ENCODE measurements at regions not wholly inside any gene's neighbourhood (a gene's known extent, or its start where the extent isn't known, plus 50 kb on each side); places are given as distances from the start of the nearest gene placed in this dataset.

DNA sequence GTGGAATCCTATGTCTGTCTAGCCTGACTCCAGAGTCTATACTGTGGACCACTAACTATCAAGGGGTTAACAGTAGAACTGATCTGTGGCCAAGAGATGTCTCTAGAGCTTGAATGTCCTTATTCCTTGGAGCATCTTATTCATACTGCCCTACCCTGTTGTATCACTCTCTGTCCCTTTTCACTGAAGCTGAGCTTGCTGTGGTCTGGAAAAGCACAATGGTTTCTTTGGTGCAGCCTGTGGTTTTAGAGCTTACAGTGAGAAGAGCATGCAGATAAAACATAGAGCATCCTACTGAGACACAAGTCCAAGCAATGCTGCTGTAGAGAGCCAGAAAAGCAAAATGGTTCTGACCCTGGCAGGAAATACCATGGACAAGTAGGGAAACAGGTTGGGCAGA is 367.0 kb upstream of the ATP2B1 start:
- no peak overlapping the region for H3K4me3 ChIP-seq (replicated peaks; ENCODE audit: low read depth, low read length)
- DNase-seq (ENCODE audit: extremely low read depth, insufficient read length): no peak
- TF ChIP-seq, protein P1, sequence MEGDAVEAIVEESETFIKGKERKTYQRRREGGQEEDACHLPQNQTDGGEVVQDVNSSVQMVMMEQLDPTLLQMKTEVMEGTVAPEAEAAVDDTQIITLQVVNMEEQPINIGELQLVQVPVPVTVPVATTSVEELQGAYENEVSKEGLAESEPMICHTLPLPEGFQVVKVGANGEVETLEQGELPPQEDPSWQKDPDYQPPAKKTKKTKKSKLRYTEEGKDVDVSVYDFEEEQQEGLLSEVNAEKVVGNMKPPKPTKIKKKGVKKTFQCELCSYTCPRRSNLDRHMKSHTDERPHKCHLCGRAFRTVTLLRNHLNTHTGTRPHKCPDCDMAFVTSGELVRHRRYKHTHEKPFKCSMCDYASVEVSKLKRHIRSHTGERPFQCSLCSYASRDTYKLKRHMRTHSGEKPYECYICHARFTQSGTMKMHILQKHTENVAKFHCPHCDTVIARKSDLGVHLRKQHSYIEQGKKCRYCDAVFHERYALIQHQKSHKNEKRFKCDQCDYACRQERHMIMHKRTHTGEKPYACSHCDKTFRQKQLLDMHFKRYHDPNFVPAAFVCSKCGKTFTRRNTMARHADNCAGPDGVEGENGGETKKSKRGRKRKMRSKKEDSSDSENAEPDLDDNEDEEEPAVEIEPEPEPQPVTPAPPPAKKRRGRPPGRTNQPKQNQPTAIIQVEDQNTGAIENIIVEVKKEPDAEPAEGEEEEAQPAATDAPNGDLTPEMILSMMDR (IDR thresholded peaks at IDR 0.05; ENCODE audit: insufficient read depth, low read length, poor library complexity, severe bottlenecking): no peak
- H3K27me3 ChIP-seq (replicated peaks; ENCODE audit: control insufficient read depth, insufficient read depth, low read length): no peaks in the 10 kb centered on the region
- no peaks in the 10 kb centered on the region for H3K36me3 ChIP-seq (ENCODE audit: control insufficient read depth, insufficient read depth, low read length)

DNA sequence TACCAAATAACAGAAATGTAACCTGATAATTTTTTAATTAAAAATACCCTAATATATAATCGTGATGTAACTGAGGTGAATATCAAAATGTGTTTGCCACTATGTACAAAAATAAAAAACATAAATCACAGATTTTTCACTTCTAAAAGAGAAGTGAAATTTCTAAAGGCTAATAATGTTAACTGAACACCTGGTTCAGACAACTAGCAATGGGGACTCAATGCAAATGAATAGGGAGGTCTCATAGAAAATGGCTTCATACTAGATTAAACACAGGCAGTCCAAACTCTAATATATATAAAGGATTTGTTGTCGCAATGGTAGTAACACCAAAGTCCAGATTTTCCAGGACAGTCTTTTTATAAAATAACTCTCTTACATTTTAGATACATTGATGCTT is 365.4 kb upstream of the ATP2B1 start:
- H3K36me3 ChIP-seq (ENCODE audit: control insufficient read depth, insufficient read depth, low read length): no peaks in the 10 kb centered on the region
- DNase-seq (ENCODE audit: extremely low read depth, insufficient read length): no peak

DNA sequence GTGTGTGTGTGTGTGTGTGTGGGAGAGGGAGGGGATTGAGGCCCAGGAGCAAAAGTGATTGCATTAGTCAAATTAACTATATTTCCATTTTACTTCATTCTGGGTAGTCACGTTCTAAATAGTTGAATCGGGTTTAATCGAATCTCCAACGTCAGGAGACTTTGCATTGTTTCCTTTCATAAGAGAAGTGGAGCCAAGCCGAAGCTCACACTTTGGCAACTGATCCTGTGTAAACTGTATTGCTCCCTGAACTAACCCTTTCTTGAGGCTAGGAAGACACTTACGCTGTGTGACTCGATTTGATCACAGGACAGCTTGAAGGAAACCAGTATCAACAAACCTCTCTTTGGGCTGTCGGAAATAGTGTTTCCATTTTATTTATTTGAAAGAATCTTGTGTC is 363.4 kb upstream of the ATP2B1 start:
- no peak for DNase-seq (ENCODE audit: extremely low read depth, insufficient read length)
- no peaks in the 10 kb centered on the region for H3K36me3 ChIP-seq (ENCODE audit: control insufficient read depth, insufficient read depth, low read length)
- H3K27me3 ChIP-seq (replicated peaks; ENCODE audit: control insufficient read depth, insufficient read depth, low read length): no peaks in the 10 kb centered on the region
- TF ChIP-seq, protein P1 (IDR thresholded peaks at IDR 0.05; ENCODE audit: insufficient read depth, low read length, poor library complexity, severe bottlenecking): no peak
- H3K4me3 ChIP-seq (replicated peaks; ENCODE audit: low read depth, low read length): no peak overlapping the region

More for the DNA sequence above, 365.4 kb upstream of the ATP2B1 start:
- Histone ChIP-seq H3K4me3 (replicated peaks; ENCODE audit: low read depth, low read length) (no peak overlapping the region), H3K27me3 (replicated peaks; ENCODE audit: control insufficient read depth, insufficient read depth, low read length) (no peaks in the 10 kb centered on the region)
- TF ChIP-seq, protein P1 (IDR thresholded peaks at IDR 0.05; ENCODE audit: insufficient read depth, low read length, poor library complexity, severe bottlenecking): no peak

DNA sequence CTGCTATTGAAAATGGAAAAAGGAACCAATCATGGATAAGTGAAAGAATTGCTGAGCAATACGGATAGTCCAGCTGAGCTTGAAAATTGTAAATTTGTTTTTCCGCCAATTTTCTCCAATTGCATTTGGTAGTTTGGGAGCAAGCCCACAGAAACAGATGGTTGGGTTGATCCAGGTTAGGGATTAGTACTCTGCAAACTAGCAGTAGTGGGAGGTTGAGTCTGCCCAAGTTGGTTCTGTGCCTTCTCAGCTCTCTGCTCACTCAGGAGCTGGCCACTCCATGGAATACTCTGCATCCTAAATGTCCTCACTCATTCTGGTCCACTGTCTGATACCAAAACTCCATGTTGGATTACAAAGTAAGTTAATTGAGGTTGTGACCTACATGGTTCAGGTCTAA is 361.1 kb upstream of the ATP2B1 start:
- TF ChIP-seq, protein P1 (IDR thresholded peaks at IDR 0.05; ENCODE audit: insufficient read depth, low read length, poor library complexity, severe bottlenecking): no peak
- no peak for DNase-seq (ENCODE audit: extremely low read depth, insufficient read length)
- H3K27me3 ChIP-seq (replicated peaks; ENCODE audit: control insufficient read depth, insufficient read depth, low read length): no peaks in the 10 kb centered on the region
- no peaks in the 10 kb centered on the region for H3K36me3 ChIP-seq (ENCODE audit: control insufficient read depth, insufficient read depth, low read length)
- H3K4me3 ChIP-seq (replicated peaks; ENCODE audit: low read depth, low read length): no peak overlapping the region

DNA sequence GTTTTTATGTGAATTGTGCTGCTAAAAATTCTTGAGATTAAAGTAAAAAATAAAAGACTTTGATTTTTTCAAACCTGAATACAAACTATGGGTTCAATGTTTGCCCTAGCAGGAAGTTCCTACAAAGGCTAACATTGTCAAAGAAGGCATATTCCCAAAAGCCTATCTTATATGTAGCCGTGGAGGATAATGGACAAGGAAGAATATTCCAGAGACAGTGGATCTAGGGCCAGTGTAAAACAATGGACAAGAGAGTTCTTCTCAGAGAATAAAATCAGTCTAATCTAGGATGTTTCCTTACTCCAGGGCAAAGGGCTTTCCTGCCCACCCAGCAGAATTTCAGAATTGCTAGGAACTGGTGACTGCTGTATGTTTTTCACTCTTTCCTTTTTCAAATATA is 359.2 kb upstream of the ATP2B1 start:
- Histone ChIP-seq H3K36me3 (ENCODE audit: control insufficient read depth, insufficient read depth, low read length) (no peaks in the 10 kb centered on the region), H3K27me3 (replicated peaks; ENCODE audit: control insufficient read depth, insufficient read depth, low read length) (no peaks in the 10 kb centered on the region), H3K4me3 (replicated peaks; ENCODE audit: low read depth, low read length) (no peak overlapping the region)
- TF ChIP-seq, protein P1 (IDR thresholded peaks at IDR 0.05; ENCODE audit: insufficient read depth, low read length, poor library complexity, severe bottlenecking): no peak
- DNase-seq (ENCODE audit: extremely low read depth, insufficient read length): no peak
